ENCODE measurements at regions not wholly inside any gene's neighbourhood (a gene's known extent, or its start where the extent isn't known, plus 50 kb on each side); places are given as distances from the start of the nearest gene placed in this dataset.

GRCh38 chr7:145957160-145957890 lies 159.3 kb upstream of the CNTNAP2 start:
- DNase-seq (ENCODE audit: low read depth, low spot score) = no peak
- no peaks in the 10 kb centered on the region for H4K20me1 ChIP-seq (ENCODE audit: insufficient read depth)
- no peak overlapping the region for H3K4me2 ChIP-seq (ENCODE audit: low read length)
- no peak overlapping the region for H3K27ac ChIP-seq (ENCODE audit: low read depth, low read length)
- TF ChIP-seq SRF (IDR thresholded peaks at IDR 0.05; ENCODE audit: low read depth) (no peak), EZH2phosphoT487 (IDR thresholded peaks at IDR 0.05; ENCODE audit: borderline replicate concordance) (no peak), JUND (IDR thresholded peaks at IDR 0.05) (no peak), POLR2A (IDR thresholded peaks at IDR 0.05; ENCODE audit: borderline replicate concordance, extremely low read depth, insufficient read depth, insufficient read length) (no peak), RAD21 (IDR thresholded peaks at IDR 0.05; ENCODE audit: low read depth) (no peak), EZH2 (IDR thresholded peaks at IDR 0.05) (no peak), REST (IDR thresholded peaks at IDR 0.05; ENCODE audit: low read depth) (no peak), FOSL1 (IDR thresholded peaks at IDR 0.05; ENCODE audit: low read depth) (no peak), ELF1 (IDR thresholded peaks at IDR 0.05; ENCODE audit: borderline replicate concordance, low read depth) (no peak), ZFX (IDR thresholded peaks at IDR 0.05) (no peak), ZBTB33 (IDR thresholded peaks at IDR 0.05; ENCODE audit: extremely low read depth, insufficient replicate concordance, low read length) (no peak), CBX3 (IDR thresholded peaks at IDR 0.05; ENCODE audit: low read depth) (no peak), SP1 (IDR thresholded peaks at IDR 0.05; ENCODE audit: low read depth) (no peak), CEBPB (IDR thresholded peaks at IDR 0.05; ENCODE audit: low read depth) (no peak), CTCF (IDR thresholded peaks at IDR 0.05 in 2 of 3, conservative IDR thresholded peaks at IDR 0.05 in 1 of 3; ENCODE audit: borderline replicate concordance in 1 of 3, insufficient read depth in 1 of 3, low read depth in 2 of 3, low read length in 2 of 3) (no peak), POLR2AphosphoS5 (IDR thresholded peaks at IDR 0.05; ENCODE audit: low read depth, low read length) (no peak), MAX (IDR thresholded peaks at IDR 0.05) (no peak), SIN3A (IDR thresholded peaks at IDR 0.05; ENCODE audit: low read depth) (no peak), ZNF274 (IDR thresholded peaks at IDR 0.05; ENCODE audit: low read depth, low read length) (no peak), ATF3 (IDR thresholded peaks at IDR 0.05) (no peak)
- no peak overlapping the region for H3K4me3 ChIP-seq (replicated peaks in 1 of 2; ENCODE audit: low read depth in 1 of 2, low read length in 2 of 2)
- no peak overlapping the region for H2AFZ ChIP-seq (ENCODE audit: low read depth, low read length, poor library complexity, severe bottlenecking)
- H3K79me2 ChIP-seq (ENCODE audit: insufficient read depth, low read length) = no peaks in the 10 kb centered on the region
- H3K27me3 ChIP-seq (ENCODE audit: insufficient read depth, low read length) = no peaks in the 10 kb centered on the region
- no peaks in the 10 kb centered on the region for H3K9me2 ChIP-seq (ENCODE audit: insufficient read depth)
- intact Hi-C loops (cut with micrococcal nuclease) = no loop called here
- no peak overlapping the region for H3K9ac ChIP-seq (ENCODE audit: low read length)
- ChIA-PET RAD21 (ENCODE audit: low non-redundant PET in 1 of 2, low total read pairs in 2 of 2, uncharacterized antibody in 2 of 2, unreplicated experiment in 2 of 2) (no interaction called here), POLR2A (no interaction called here), CTCF (no interaction called here)
- H3K36me3 ChIP-seq (ENCODE audit: control insufficient read depth in 1 of 2, insufficient read depth in 2 of 2, low read length in 2 of 2) = no peaks in the 10 kb centered on the region
- ATAC-seq = no peak
- peaks cover 3 to 9% of the 10 kb centered on the region in 2 experiments; a peak in 2 of 4 replicates for H3K9me3 ChIP-seq (ENCODE audit: control insufficient read depth in 1 of 2, insufficient read depth in 1 of 2, low read depth in 1 of 2, low read length in 2 of 2)
- H3K4me1 ChIP-seq (ENCODE audit: control insufficient read depth in 1 of 2, insufficient read depth in 2 of 2, low read length in 2 of 2) = no peaks in the 10 kb centered on the region
- no TSS peak for BruUV-seq (replicated peaks)

Data from HCT116 (cell line).